ENCODE measurements at regions not wholly inside any gene's neighbourhood (a gene's known extent, or its start where the extent isn't known, plus 50 kb on each side); places are given as distances from the start of the nearest gene placed in this dataset.

DNA sequence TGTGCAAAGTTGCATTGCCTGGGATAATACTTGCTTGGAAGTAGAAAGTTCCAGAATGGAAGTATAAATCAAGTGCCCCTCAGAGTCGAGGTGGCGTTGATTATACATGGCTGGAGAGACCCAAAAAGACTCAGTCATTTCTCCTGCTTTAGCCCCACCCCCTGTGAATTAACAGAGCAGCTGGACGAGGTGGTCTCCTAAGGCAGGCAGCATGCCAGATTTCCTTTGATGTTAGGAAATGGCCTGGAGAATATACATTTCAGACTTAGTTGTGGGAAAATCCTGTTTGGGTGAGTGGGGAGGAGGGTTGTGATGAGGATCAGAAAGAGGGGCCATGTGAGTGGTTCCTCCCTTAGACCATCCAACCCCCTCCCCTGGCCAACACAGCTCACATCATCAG lies 406.1 kb upstream of the TMPO start:
- TF ChIP-seq EZH2 (IDR thresholded peaks at IDR 0.05; ENCODE audit: borderline replicate concordance, low read length): no peak
- TF ChIP-seq, protein P1, sequence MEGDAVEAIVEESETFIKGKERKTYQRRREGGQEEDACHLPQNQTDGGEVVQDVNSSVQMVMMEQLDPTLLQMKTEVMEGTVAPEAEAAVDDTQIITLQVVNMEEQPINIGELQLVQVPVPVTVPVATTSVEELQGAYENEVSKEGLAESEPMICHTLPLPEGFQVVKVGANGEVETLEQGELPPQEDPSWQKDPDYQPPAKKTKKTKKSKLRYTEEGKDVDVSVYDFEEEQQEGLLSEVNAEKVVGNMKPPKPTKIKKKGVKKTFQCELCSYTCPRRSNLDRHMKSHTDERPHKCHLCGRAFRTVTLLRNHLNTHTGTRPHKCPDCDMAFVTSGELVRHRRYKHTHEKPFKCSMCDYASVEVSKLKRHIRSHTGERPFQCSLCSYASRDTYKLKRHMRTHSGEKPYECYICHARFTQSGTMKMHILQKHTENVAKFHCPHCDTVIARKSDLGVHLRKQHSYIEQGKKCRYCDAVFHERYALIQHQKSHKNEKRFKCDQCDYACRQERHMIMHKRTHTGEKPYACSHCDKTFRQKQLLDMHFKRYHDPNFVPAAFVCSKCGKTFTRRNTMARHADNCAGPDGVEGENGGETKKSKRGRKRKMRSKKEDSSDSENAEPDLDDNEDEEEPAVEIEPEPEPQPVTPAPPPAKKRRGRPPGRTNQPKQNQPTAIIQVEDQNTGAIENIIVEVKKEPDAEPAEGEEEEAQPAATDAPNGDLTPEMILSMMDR (IDR thresholded peaks at IDR 0.05; ENCODE audit: low read length): no peak
